D721Med (cell line): ENCODE measurements at regions not wholly inside any gene's neighbourhood (a gene's known extent, or its start where the extent isn't known, plus 50 kb on each side); places are given as distances from the start of the nearest gene placed in this dataset.
"Not testable (repeated sequence)": the region's sequence is repeated elsewhere in the genome, so short reads cannot be mapped to it uniquely, and the experiment has no call there.

Experiments used
- DNase-seq: peaks from one replicate; pipeline ENCODE4 v3.0.0; 2011; ENCODE audit warnings: low spot score; ENCODE audit not compliant: insufficient read length
- FAIRE-seq: peaks from 2 replicates; lab custom pipeline; 2011; peaks lifted over from hg19 to GRCh38; lab: Jason Lieb, UNC
- CTCF ChIP-seq: IDR thresholded peaks from 2 replicates; pipeline ENCODE4 v1.5.1; 2012; ENCODE audit warnings: mild to moderate bottlenecking, control low read depth; ENCODE audit not compliant: insufficient read depth; ENCODE audit errors: missing control alignments

GRCh38 chr19:20315543-20315942 lies 148.5 kb downstream of the ZNF486 start:
- DNase-seq (no peak), FAIRE-seq (no peak)
- no peak for TF ChIP-seq CTCF

- FAIRE-seq (peak; percentile 38), DNase-seq (no peak)
- TF ChIP-seq CTCF = no peak
These were observed 146.9 kb downstream of the ZNF486 start for GRCh38 chr19:20313894-20314293.

DNA sequence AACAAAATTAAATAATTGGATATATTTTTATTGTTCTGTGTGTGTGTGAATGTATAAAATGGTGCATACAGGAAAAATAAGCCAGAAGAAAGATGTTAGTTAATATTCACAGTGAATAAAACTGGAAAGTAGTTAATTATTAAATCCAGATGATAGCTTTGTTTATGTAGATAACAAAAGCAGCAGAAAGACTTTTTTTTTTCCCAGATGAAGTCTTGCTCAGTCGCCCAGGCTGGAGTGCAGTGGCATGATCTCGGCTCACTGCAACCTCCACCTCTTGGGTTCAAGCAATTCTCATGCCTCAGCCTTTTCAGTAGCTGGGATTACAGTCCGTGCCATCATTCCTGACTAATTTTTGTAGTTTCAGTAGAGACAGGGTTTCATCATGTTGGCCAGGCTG lies 140.1 kb downstream of the ZNF486 start:
- no peak for DNase-seq
- no peak for FAIRE-seq
- no peak for TF ChIP-seq CTCF

DNA sequence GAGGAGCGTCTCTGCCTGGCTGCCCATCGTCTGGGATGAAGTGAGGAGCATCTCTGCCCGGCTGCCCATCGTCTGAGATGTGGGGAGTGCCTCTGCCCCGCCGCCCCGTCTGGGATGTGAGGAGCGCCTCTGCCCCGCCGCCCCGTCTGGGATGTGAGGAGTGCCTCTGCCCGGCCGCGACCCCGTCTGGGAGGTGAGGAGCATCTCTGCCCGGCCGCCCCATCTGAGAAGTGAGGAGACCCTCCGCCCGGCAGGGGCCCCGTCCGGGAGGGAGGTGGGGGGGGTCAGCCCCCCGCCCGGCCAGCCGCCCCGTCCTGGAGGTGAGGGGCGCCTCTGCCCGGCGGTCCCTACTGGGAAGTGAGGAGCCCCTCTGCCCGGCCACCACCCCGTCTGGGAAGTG lies 129.3 kb downstream of the ZNF486 start:
- FAIRE-seq, DNase-seq: not testable (repeated sequence)

DNA sequence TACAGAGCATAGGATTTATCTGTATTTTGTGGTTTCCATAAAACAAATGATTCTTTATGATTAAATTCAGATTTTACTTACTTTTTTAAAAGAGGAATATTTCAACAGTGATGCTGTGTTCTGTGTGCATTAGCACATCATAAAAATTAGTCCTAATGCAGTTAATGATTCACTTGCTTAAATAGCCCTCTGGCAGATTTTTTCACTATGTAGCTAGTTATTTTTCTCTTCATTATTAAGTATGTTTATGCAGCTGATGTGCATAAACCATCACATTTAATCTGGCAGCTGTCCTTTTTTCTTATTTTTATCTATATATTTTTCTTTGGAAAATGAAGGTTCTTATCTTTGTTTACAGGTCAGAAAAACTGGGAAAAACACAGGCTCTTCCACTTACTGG lies 127.2 kb downstream of the ZNF486 start:
- DNase-seq (no peak), FAIRE-seq (no peak)
- no peak for TF ChIP-seq CTCF

DNA sequence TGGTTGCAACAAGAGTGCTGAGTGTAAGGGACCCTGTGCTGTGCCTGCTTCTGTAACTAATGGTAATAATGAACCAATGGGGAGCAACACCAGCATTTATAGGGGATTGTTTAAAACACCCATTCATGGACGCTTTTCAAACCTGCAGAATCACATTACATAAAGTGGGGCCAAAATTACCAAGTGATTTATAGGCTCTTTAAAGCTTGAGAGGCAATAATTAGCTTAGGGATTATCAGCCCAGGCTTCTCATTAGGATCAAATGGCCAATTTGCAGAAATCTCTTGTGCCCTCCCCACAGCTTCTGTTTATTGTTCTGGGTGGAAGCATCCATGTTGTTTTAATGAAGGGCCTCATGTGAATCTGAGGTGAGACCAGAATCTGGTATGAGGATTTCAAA lies 125.5 kb downstream of the ZNF486 start:
- peak; percentile 90 for FAIRE-seq
- not testable (repeated sequence) for DNase-seq

GRCh38 chr19:20289186-20289585 lies 122.2 kb downstream of the ZNF486 start:
- FAIRE-seq (no peak), DNase-seq (no peak)
- TF ChIP-seq CTCF = no peak

GRCh38 chr19:20287070-20287469 lies 120.1 kb downstream of the ZNF486 start:
- DNase-seq (no peak), FAIRE-seq (no peak)
- no peak for TF ChIP-seq CTCF

- peak; percentile 67 for FAIRE-seq
- not testable (repeated sequence) for DNase-seq
These were observed 118.9 kb downstream of the ZNF486 start for GRCh38 chr19:20285876-20286275.
